ENCODE measurements at regions not wholly inside any gene's neighbourhood (a gene's known extent, or its start where the extent isn't known, plus 50 kb on each side); places are given as distances from the start of the nearest gene placed in this dataset.

DNA sequence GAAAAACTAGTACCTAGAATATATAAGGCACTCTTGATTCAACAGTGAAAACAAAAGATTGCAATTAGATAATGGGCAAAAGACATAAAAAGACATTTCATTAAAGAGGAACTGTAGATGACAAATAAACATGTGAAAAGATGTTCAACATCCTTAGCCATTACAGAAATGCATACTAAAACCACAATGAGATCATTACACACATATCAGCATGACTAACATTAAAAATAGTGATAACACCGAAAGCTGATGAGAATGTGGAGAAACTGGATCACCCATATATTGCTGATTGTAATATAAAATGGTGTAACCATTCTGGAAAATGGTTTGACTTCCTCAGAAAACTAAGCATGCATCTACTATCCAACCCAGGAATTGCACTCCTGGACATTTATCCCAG, 340.3 kb downstream of the SEC16B start:
- no peak for TF ChIP-seq TAF1 (IDR thresholded peaks at IDR 0.05; ENCODE audit: borderline replicate concordance, low read depth, low read length)
- no peak for TF ChIP-seq POLR2AphosphoS5 (IDR thresholded peaks at IDR 0.05; ENCODE audit: low read depth, low read length)
- TF ChIP-seq POLR2A (IDR thresholded peaks at IDR 0.05; ENCODE audit: low read depth, low read length): no peak
- DNase-seq (ENCODE audit: insufficient read length): no peak
- no peak for FAIRE-seq

DNA sequence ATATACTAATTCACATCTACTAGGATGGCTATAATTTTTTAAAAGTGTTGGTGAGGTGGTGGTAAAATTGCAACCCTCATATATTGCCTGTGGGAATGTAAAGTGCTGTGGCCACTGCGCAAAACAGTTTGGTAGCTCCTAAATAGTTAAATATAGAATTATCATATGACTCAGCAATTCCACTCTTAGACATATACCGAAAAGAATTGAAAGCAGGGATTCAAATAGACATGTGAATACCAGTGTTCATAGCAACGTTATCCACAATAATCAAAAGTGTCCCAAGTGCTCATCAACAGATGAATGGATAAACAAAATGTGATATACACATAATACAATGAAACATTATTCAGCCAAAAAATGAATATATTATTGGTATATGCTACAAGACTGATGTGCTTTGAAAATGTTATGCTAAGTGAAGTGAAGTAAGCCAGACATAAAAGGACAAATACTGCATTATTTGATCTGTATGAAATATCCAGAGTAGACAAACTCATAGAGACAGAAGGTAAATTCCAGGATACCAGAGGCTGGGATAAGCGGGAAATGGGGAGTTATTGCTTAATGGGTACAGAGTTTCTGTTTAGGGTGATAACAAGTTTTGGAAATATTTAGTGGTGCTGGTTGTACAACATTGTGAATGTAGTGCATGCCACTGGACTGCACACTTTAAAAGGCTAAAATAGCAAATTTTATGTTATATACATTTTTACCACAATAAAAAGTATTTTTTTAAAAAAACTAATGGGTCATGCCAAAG, 342.5 kb downstream of the SEC16B start:
- TF ChIP-seq POLR2A (IDR thresholded peaks at IDR 0.05; ENCODE audit: low read depth, low read length) (no peak), POLR2AphosphoS5 (IDR thresholded peaks at IDR 0.05; ENCODE audit: low read depth, low read length) (no peak), TAF1 (IDR thresholded peaks at IDR 0.05; ENCODE audit: borderline replicate concordance, low read depth, low read length) (no peak)
- no peak for FAIRE-seq
- no peak for DNase-seq (ENCODE audit: insufficient read length)

DNA sequence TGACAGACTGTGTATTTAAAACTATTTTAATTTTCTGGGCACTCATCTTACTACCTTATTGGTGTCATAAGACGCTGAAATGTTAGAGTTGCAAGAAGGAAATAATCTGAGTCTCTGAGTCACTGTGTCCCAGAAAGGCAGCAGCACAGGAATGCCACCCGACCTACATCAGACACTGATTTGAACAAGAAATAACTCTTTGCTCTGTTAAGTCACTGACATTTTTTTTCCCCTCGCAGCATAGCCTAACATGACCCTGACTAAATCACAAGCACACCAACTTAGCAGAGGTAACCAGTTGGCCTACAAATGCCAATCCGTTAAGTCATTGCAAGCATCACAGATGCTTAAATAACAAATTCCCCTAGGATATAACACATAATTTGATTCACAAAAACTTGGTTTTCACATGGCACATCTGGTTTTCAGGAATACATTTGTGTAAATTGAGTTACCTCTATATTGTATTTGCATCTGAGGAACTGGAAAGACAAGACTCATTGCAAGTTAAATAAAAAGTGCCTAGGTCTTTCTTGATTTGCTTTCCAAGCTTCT, 349.1 kb downstream of the SEC16B start:
- no peak for FAIRE-seq
- no peak for TF ChIP-seq POLR2A (IDR thresholded peaks at IDR 0.05; ENCODE audit: low read depth, low read length)
- no peak for TF ChIP-seq POLR2AphosphoS5 (IDR thresholded peaks at IDR 0.05; ENCODE audit: low read depth, low read length)
- TF ChIP-seq TAF1 (IDR thresholded peaks at IDR 0.05; ENCODE audit: borderline replicate concordance, low read depth, low read length): no peak
- DNase-seq (ENCODE audit: insufficient read length): no peak

DNA sequence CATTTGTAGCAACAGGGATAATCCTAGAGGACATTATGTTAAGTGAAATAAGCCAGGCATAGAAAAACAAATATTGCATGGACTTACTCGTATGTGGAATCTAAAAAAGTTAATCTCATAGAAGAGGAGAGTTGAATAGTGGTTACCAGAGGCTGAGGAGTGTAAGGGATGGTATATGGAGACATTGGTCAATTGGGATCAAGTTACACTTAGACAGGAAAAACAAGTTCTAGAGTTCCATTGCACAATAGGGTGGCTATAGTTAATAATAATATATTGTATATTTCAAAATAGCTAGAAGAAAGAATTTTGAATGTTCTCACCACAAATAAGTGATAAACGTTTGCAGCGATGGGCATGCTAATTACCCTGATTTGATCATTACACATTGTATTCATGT, 354.6 kb downstream of the SEC16B start:
- FAIRE-seq (no peak), DNase-seq (ENCODE audit: insufficient read length) (no peak)
- TF ChIP-seq POLR2AphosphoS5 (IDR thresholded peaks at IDR 0.05; ENCODE audit: low read depth, low read length) (no peak), TAF1 (IDR thresholded peaks at IDR 0.05; ENCODE audit: borderline replicate concordance, low read depth, low read length) (no peak), POLR2A (IDR thresholded peaks at IDR 0.05; ENCODE audit: low read depth, low read length) (no peak)

DNA sequence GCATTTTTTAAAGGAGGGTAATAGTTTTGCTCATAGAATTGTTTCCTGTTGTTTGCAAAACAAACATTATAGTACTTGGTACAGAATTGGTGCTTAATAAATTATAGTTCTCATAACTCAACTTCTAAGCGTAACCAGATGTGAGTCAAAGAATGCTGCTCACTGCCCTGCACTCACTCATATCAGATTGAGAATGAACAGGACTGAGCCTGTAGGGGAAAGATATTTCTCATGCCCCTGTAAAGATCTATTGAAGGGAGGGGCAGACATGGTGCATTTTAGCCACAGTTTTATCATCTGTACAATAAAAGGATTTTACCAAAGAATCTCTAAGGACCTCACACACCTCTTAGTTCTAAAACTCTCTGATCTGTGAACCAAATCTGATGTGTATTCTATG, 358.5 kb downstream of the SEC16B start:
- DNase-seq (ENCODE audit: insufficient read length) (no peak), FAIRE-seq (no peak)
- TF ChIP-seq POLR2AphosphoS5 (IDR thresholded peaks at IDR 0.05; ENCODE audit: low read depth, low read length): no peak
- TF ChIP-seq POLR2A (IDR thresholded peaks at IDR 0.05; ENCODE audit: low read depth, low read length): no peak

DNA sequence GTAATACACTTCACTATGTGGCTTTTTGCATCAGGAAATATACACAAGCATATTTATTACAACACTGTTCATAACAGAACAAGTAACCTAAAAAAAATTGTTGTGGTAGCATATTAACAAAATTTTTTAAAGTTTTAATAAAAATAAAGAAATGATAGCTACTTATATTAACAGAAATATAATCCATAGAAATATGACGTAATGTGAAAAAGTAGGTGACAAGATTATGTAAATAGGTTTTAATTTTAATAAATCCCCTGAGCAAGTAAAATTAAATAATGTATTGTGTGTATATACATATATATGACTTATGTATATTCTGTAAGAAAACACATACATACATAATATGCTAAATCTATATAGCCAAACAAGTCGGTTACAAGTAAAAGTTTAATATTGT, 359.9 kb downstream of the SEC16B start:
- DNase-seq (ENCODE audit: insufficient read length): no peak
- TF ChIP-seq POLR2AphosphoS5 (IDR thresholded peaks at IDR 0.05; ENCODE audit: low read depth, low read length): no peak
- no peak for TF ChIP-seq POLR2A (IDR thresholded peaks at IDR 0.05; ENCODE audit: low read depth, low read length)
- no peak for TF ChIP-seq TAF1 (IDR thresholded peaks at IDR 0.05; ENCODE audit: borderline replicate concordance, low read depth, low read length)
- FAIRE-seq: no peak

DNA sequence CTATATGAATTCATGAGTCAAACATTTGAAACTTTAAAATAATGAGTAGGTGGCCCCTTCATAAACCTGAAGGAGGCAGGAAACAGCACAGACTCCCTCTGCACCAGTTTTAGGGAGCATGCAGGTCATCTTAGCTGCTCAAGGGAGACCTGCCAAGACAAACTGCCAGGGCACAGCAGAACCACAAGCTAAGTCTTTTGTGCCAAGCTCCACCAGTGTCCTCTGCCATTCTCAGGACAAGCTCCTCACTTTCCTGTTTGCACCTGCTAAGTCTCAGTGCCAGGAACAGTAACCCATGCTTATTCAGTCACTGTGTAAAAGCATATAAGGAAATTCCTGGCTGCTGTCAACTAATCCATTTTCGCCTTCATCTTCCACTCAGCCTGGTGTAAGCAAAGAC, 368.9 kb downstream of the SEC16B start:
- FAIRE-seq: no peak
- no peak for DNase-seq (ENCODE audit: insufficient read length)
- TF ChIP-seq TAF1 (IDR thresholded peaks at IDR 0.05; ENCODE audit: borderline replicate concordance, low read depth, low read length): no peak
- no peak for TF ChIP-seq POLR2A (IDR thresholded peaks at IDR 0.05; ENCODE audit: low read depth, low read length)
- no peak for TF ChIP-seq POLR2AphosphoS5 (IDR thresholded peaks at IDR 0.05; ENCODE audit: low read depth, low read length)

DNA sequence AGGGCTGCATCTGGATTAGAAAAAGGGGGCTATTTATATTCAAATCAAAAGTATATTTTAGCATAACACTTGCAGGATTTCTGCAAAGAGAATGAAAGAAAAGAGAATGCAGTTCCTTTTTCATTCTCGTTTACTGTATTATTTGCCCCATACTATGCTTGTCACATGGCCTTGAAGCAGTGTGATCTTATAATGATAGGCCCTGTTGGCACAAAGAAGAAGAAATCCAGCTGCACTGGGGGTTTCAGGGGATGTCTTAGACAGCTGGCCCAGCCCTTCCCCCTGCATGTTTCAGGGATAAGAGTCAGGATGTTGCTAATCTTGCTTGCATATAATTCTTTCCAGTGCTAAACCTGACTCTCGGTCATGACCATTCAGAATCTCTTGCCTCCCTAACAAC, 369.5 kb downstream of the SEC16B start:
- no peak for FAIRE-seq
- DNase-seq (ENCODE audit: insufficient read length): no peak
- no peak for TF ChIP-seq POLR2AphosphoS5 (IDR thresholded peaks at IDR 0.05; ENCODE audit: low read depth, low read length)
- no peak for TF ChIP-seq TAF1 (IDR thresholded peaks at IDR 0.05; ENCODE audit: borderline replicate concordance, low read depth, low read length)
- no peak for TF ChIP-seq POLR2A (IDR thresholded peaks at IDR 0.05; ENCODE audit: low read depth, low read length)

DNA sequence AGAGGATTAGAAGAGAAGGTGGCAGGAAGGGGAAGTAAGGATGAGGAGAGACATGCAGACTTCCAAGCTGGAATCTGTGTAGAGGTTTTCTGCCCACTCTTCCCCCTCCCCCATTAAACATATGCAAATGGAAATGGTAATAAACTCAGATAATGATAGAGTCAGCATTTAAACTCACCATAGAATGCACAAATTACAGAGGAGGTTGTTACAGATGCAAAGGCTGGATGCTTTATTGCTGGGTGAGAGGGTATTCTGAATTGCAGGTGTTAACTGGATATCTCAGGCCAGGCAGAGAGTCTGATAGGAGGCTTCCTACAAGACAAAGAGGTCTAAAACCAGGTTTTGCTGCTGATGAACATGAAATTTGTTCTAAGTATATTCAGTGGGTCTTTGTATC, 372.5 kb downstream of the SEC16B start:
- FAIRE-seq (no peak), DNase-seq (ENCODE audit: insufficient read length) (no peak)
- TF ChIP-seq POLR2AphosphoS5 (IDR thresholded peaks at IDR 0.05; ENCODE audit: low read depth, low read length) (no peak), POLR2A (IDR thresholded peaks at IDR 0.05; ENCODE audit: low read depth, low read length) (no peak), TAF1 (IDR thresholded peaks at IDR 0.05; ENCODE audit: borderline replicate concordance, low read depth, low read length) (no peak)

DNA sequence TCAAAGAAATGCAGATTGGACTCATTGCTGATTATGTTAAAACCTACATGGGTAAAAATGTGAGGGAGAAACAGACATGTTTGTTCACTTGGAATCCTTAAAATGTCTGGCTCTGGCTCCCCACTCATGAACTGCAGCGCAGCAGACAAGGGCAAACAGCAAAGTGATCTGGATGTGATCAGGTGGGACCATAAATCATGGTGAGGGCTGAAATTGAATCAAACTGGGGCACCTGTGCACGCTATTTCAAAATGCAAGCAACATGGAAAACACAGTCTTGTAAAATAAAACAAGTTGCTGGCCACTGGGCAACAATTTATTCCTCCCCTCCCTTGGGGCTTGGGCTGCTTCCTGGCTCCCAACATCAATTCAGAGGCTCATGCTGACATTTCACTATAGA, 373.4 kb downstream of the SEC16B start:
- no peak for FAIRE-seq
- TF ChIP-seq POLR2A (IDR thresholded peaks at IDR 0.05; ENCODE audit: low read depth, low read length): no peak
- no peak for TF ChIP-seq TAF1 (IDR thresholded peaks at IDR 0.05; ENCODE audit: borderline replicate concordance, low read depth, low read length)
- TF ChIP-seq POLR2AphosphoS5 (IDR thresholded peaks at IDR 0.05; ENCODE audit: low read depth, low read length): no peak

DNA sequence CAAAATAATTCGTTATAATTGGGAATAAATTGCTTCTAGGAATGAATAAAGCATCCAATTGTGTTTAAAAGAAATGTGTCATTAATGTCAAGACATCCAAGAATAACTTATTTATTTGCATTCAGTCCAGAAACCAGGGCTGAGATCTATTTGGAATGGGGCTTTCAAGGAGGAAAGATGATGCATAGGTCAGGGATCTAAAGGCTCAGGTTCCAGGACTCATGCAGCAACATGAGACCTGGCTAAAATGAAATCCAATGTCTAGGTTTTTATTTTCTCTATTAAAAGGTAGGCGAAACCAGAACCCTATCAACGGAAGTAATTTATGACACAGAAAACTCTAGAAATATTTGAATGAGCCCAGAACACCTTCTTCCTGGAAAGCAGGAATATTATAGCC, 376.8 kb downstream of the SEC16B start:
- DNase-seq (ENCODE audit: insufficient read length) (no peak), FAIRE-seq (no peak)

More for the DNA sequence above, 373.4 kb downstream of the SEC16B start:
- no peak for DNase-seq (ENCODE audit: insufficient read length)

DNA sequence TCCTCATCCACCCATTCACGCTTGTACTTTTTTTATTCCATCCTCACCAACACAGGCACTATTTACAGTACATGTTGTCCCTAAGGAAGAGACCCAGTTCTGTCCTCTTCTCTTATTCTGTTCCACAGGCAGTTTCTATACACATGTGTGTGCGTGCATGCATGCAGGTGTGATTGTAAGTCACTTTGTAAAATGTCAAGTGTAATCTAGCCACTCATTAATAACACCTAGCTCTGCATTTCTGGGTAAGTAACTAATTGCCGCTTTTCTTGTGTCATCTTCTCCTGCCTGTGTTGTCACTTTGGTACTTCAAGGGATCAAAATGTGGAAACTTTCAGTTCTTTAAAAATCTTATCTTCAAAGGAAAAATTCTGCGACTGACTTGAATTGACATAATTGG, 377.2 kb downstream of the SEC16B start:
- DNase-seq (ENCODE audit: insufficient read length) (no peak), FAIRE-seq (no peak)
- no peak for TF ChIP-seq TAF1 (IDR thresholded peaks at IDR 0.05; ENCODE audit: borderline replicate concordance, low read depth, low read length)
- no peak for TF ChIP-seq POLR2A (IDR thresholded peaks at IDR 0.05; ENCODE audit: low read depth, low read length)

More for the DNA sequence above, 376.8 kb downstream of the SEC16B start:
- TF ChIP-seq POLR2A (IDR thresholded peaks at IDR 0.05; ENCODE audit: low read depth, low read length) (no peak), TAF1 (IDR thresholded peaks at IDR 0.05; ENCODE audit: borderline replicate concordance, low read depth, low read length) (no peak), POLR2AphosphoS5 (IDR thresholded peaks at IDR 0.05; ENCODE audit: low read depth, low read length) (no peak)

Measured in GM12892 (cell line).